ENCODE measurements at regions not wholly inside any gene's neighbourhood (a gene's known extent, or its start where the extent isn't known, plus 50 kb on each side); places are given as distances from the start of the nearest gene placed in this dataset.
"Not testable (repeated sequence)": the region's sequence is repeated elsewhere in the genome, so short reads cannot be mapped to it uniquely, and the experiment has no call there.

DNA sequence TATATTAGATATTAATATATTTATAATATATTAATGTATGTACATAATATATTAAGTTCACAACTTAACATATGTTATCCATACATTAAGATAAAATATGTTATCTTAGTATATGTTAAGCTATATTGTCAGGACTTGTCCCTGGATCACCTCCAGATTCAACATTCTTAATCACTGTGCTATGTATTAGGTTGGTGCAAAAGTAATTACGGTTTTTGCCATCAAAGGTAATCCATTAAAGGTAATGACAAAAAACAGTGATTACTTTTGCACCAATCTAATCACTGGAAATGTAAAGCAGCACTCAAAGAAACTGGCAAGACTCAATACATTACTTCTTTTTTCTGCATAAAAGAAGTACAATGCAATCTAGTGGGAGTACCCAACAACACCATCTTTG, 1099.0 kb upstream of the SLC39A10 start:
- H3K36me3 ChIP-seq (ENCODE audit: control insufficient read depth, insufficient read depth, low read length), result no peaks in the 10 kb centered on the region
- H3K27me3 ChIP-seq (ENCODE audit: control insufficient read depth, insufficient read depth, low read length, poor library complexity, severe bottlenecking), result no peaks in the 10 kb centered on the region
- H3K9me3 ChIP-seq (ENCODE audit: control insufficient read depth, low read length), result no peaks in the 10 kb centered on the region
- no peak overlapping the region for H3K4me3 ChIP-seq (ENCODE audit: insufficient read depth, low read depth, low read length)
- no peaks in the 10 kb centered on the region for H3K4me1 ChIP-seq (ENCODE audit: control insufficient read depth, insufficient read depth, low read length)
- WGBS, 2 experiments, result 100% methylated on average over 1 of the region's 1 CpG
- H3K27ac ChIP-seq (ENCODE audit: insufficient read depth, low read depth, low read length, poor library complexity, severe bottlenecking), result no peak overlapping the region

DNA sequence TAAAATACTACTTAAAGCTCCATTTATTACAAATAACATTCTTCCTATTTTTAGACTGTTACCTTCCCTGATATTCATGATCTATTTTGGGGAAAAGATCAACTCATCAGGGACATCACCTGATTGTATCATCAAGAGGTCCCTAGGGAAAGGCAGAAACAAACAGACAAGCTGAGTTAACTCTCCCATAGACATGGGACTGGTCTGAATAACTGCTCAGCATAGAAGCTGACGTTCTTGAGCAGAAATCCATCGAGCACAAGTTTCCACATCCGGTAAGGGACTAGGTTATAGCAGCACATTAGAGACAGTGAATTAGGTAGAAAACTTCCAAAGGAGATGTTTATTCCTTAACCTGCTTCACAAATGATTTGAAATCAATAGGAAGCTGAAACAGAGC, 1100.4 kb upstream of the SLC39A10 start:
- H3K4me3 ChIP-seq (ENCODE audit: insufficient read depth, low read depth, low read length), result no peak overlapping the region
- H3K4me1 ChIP-seq (ENCODE audit: control insufficient read depth, insufficient read depth, low read length), result no peaks in the 10 kb centered on the region
- H3K27ac ChIP-seq (ENCODE audit: insufficient read depth, low read depth, low read length, poor library complexity, severe bottlenecking), result no peak overlapping the region
- WGBS, 2 experiments, result 93 to 96% methylated on average over 3 of the region's 3 CpGs
- no peaks in the 10 kb centered on the region for H3K27me3 ChIP-seq (ENCODE audit: control insufficient read depth, insufficient read depth, low read length, poor library complexity, severe bottlenecking)
- H3K36me3 ChIP-seq (ENCODE audit: control insufficient read depth, insufficient read depth, low read length), result no peaks in the 10 kb centered on the region
- H3K9me3 ChIP-seq (ENCODE audit: control insufficient read depth, low read length), result no peaks in the 10 kb centered on the region

DNA sequence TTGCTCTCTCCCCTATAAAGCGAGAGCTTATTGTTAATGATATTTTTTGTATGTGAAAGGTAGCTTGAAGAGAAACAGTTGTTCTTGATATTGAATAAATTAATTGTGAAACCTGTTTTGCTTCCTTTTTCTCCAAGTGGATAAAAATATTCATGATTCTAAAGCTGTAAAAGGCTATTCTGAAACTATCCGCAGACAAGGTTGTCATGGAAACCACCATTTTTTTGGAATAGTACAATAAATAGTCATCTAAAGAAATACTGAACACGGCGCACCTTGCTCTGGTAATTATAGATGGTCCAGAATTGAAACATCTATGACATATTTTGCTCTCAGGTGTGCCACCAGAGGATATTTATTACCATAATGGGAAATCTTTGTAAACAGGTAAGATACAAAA, 1103.0 kb upstream of the SLC39A10 start:
- H3K27me3 ChIP-seq (ENCODE audit: control insufficient read depth, insufficient read depth, low read length, poor library complexity, severe bottlenecking), result no peaks in the 10 kb centered on the region
- no peak overlapping the region for H3K27ac ChIP-seq (ENCODE audit: insufficient read depth, low read depth, low read length, poor library complexity, severe bottlenecking)
- no peak overlapping the region for H3K4me3 ChIP-seq (ENCODE audit: insufficient read depth, low read depth, low read length)
- no peaks in the 10 kb centered on the region for H3K9me3 ChIP-seq (ENCODE audit: control insufficient read depth, low read length)
- H3K36me3 ChIP-seq (ENCODE audit: control insufficient read depth, insufficient read depth, low read length), result no peaks in the 10 kb centered on the region
- no peaks in the 10 kb centered on the region for H3K4me1 ChIP-seq (ENCODE audit: control insufficient read depth, insufficient read depth, low read length)
- whole genome bisulfite sequencing, 2 experiments, result 95 to 100% methylated on average over 3 to 4 of the region's 4 CpGs

DNA sequence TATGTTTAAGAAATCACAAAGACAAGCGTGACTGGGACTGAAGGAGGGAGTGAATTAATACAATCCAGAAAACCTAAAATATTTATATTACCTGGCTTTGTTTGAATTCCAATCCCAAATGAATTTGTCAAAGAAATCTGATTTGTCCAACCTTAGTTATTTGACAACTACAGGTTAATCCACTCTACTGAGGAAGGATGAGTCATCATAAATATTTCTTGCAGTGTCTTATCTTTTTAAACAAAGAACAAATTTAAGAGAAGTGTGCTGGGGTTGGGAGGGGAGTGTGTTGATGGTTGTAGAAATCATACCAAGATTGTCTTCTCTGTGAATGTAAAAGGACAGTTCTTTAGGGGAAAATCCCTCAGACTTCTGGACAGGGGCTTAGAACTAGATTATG, 1106.3 kb upstream of the SLC39A10 start:
- no peak overlapping the region for H3K4me3 ChIP-seq (ENCODE audit: insufficient read depth, low read depth, low read length)
- H3K27me3 ChIP-seq (ENCODE audit: control insufficient read depth, insufficient read depth, low read length, poor library complexity, severe bottlenecking), result no peaks in the 10 kb centered on the region
- WGBS, 2 experiments, result no CpG with 5 or more reads among the region's 1 CpG
- no peaks in the 10 kb centered on the region for H3K4me1 ChIP-seq (ENCODE audit: control insufficient read depth, insufficient read depth, low read length)
- H3K36me3 ChIP-seq (ENCODE audit: control insufficient read depth, insufficient read depth, low read length), result no peaks in the 10 kb centered on the region
- H3K27ac ChIP-seq (ENCODE audit: insufficient read depth, low read depth, low read length, poor library complexity, severe bottlenecking), result no peak overlapping the region
- H3K9me3 ChIP-seq (ENCODE audit: control insufficient read depth, low read length), result no peaks in the 10 kb centered on the region

DNA sequence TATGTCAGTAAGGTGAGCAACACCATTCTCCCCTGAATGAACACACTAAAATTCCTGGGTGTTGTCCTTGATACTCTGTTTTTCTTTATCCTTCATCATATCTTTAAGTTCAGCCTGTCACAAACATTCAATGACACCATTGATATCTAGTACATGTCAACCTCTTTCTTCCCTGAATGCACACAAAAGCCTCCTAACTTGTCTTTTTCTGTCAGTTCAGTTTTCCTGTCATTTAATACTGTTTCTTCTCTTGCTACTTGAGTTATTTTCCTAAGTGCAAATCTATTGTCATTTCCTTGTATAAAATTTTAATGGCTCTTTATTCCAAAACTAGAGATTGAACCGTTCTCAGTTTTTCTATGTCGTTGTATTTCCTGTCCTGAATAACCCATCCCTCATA, 1107.6 kb upstream of the SLC39A10 start:
- Histone ChIP-seq H3K9me3 (ENCODE audit: control insufficient read depth, low read length) (no peaks in the 10 kb centered on the region), H3K4me3 (ENCODE audit: insufficient read depth, low read depth, low read length) (no peak overlapping the region), H3K27me3 (ENCODE audit: control insufficient read depth, insufficient read depth, low read length, poor library complexity, severe bottlenecking) (no peaks in the 10 kb centered on the region), H3K36me3 (ENCODE audit: control insufficient read depth, insufficient read depth, low read length) (no peaks in the 10 kb centered on the region), H3K4me1 (ENCODE audit: control insufficient read depth, insufficient read depth, low read length) (no peaks in the 10 kb centered on the region), H3K27ac (ENCODE audit: insufficient read depth, low read depth, low read length, poor library complexity, severe bottlenecking) (no peak overlapping the region)
- 89 to 92% methylated on average over 2 of the region's 2 CpGs for WGBS, 2 experiments

DNA sequence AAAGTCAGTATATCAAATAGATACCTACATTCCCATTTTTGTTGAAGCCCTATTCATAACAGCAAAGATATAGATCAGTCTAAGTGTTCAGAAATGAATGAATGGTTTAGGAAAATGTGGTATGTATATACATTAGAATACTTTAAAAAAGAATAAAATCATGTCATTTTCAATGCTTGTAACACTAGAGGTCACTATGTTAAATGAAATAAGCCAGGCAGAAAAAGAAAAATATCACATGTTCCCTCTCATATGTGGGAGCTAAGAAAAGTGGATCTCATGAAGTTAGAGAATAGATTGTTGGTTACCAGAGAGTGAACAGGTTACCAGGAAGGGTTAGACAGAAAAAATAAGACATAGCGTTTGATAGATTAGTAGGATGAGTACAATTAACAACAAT, 1111.0 kb upstream of the SLC39A10 start:
- Histone ChIP-seq H3K27me3 (ENCODE audit: control insufficient read depth, insufficient read depth, low read length, poor library complexity, severe bottlenecking) (no peaks in the 10 kb centered on the region), H3K36me3 (ENCODE audit: control insufficient read depth, insufficient read depth, low read length) (no peaks in the 10 kb centered on the region), H3K27ac (ENCODE audit: insufficient read depth, low read depth, low read length, poor library complexity, severe bottlenecking) (no peak overlapping the region), H3K4me1 (ENCODE audit: control insufficient read depth, insufficient read depth, low read length) (no peaks in the 10 kb centered on the region), H3K9me3 (ENCODE audit: control insufficient read depth, low read length) (no peaks in the 10 kb centered on the region), H3K4me3 (ENCODE audit: insufficient read depth, low read depth, low read length) (no peak overlapping the region)
- 94 to 100% methylated on average over 1 of the region's 1 CpG for WGBS, 2 experiments

DNA sequence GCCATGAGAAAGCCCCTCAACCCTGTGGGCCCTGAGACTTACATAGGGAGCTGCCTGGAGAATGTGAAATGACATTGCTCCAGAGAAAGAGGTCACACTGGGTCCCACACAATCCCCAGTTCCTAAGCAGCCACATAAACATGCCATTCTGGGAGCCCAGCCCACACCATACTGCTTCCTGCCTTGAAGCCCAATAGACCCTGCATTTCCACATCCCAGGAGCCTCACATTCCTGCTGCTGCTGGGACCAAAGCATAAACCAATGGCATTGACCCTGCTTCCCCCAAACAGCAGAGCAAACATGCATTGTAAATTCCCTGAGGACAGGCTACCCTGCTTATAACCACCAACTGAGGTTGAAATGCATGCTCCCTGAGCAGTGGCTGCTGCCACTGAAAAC, 1117.6 kb upstream of the SLC39A10 start:
- Histone ChIP-seq H3K4me1 (ENCODE audit: control insufficient read depth, insufficient read depth, low read length) (no peaks in the 10 kb centered on the region), H3K9me3 (ENCODE audit: control insufficient read depth, low read length) (no peaks in the 10 kb centered on the region), H3K36me3 (ENCODE audit: control insufficient read depth, insufficient read depth, low read length) (no peaks in the 10 kb centered on the region), H3K4me3 (ENCODE audit: insufficient read depth, low read depth, low read length) (no peak overlapping the region), H3K27ac (ENCODE audit: insufficient read depth, low read depth, low read length, poor library complexity, severe bottlenecking) (no peak overlapping the region), H3K27me3 (ENCODE audit: control insufficient read depth, insufficient read depth, low read length, poor library complexity, severe bottlenecking) (no peaks in the 10 kb centered on the region)

DNA sequence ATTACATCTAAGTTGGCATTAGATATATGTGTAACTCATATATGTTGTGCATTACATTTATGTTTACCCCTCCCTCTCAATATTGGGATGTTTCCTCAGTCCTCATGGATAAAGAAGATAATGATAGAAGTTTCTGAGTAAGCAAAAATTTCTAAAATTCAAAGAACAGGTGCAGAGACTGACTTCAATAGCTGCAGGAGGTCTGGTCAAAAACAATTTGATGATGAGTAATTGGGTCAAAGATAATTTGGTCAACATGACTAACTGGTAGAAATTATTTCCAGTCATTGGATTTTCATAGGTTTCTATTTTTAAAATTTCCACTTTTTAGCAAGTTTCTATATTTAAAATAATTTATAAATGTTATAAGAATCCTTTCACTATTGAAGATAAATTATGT, 1130.9 kb upstream of the SLC39A10 start:
- no peak overlapping the region for H3K4me3 ChIP-seq (ENCODE audit: insufficient read depth, low read depth, low read length)
- H3K4me1 ChIP-seq (ENCODE audit: control insufficient read depth, insufficient read depth, low read length), result no peaks in the 10 kb centered on the region
- no peaks in the 10 kb centered on the region for H3K36me3 ChIP-seq (ENCODE audit: control insufficient read depth, insufficient read depth, low read length)
- no peaks in the 10 kb centered on the region for H3K9me3 ChIP-seq (ENCODE audit: control insufficient read depth, low read length)
- no peaks in the 10 kb centered on the region for H3K27me3 ChIP-seq (ENCODE audit: control insufficient read depth, insufficient read depth, low read length, poor library complexity, severe bottlenecking)
- H3K27ac ChIP-seq (ENCODE audit: insufficient read depth, low read depth, low read length, poor library complexity, severe bottlenecking), result no peak overlapping the region

DNA sequence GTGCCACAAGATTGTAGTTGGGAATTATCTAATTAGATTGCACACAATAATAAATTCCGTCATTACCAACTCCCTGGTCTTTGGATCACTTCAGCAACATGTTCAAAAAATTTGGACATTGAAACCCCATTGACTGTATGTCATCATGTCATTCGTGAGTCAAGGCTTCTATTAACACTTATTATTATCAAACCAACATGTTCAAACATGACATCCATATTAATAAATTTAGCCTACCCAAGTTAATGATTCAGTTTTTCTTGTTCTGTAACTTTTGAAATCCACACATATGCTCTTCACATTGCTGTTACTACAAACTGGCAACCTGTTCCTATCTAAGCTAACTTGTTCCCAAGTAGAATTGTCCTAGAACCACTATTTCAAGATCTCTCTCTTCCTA, 1142.7 kb upstream of the SLC39A10 start:
- Histone ChIP-seq H3K4me3 (ENCODE audit: insufficient read depth, low read depth, low read length) (no peak overlapping the region), H3K27ac (ENCODE audit: insufficient read depth, low read depth, low read length, poor library complexity, severe bottlenecking) (no peak overlapping the region), H3K4me1 (ENCODE audit: control insufficient read depth, insufficient read depth, low read length) (no peaks in the 10 kb centered on the region), H3K27me3 (ENCODE audit: control insufficient read depth, insufficient read depth, low read length, poor library complexity, severe bottlenecking) (no peaks in the 10 kb centered on the region), H3K9me3 (ENCODE audit: control insufficient read depth, low read length) (peaks cover 3% of the 10 kb centered on the region), H3K36me3 (ENCODE audit: control insufficient read depth, insufficient read depth, low read length) (no peaks in the 10 kb centered on the region)
- 88 to 97% methylated on average over 2 of the region's 2 CpGs for WGBS, 2 experiments

DNA sequence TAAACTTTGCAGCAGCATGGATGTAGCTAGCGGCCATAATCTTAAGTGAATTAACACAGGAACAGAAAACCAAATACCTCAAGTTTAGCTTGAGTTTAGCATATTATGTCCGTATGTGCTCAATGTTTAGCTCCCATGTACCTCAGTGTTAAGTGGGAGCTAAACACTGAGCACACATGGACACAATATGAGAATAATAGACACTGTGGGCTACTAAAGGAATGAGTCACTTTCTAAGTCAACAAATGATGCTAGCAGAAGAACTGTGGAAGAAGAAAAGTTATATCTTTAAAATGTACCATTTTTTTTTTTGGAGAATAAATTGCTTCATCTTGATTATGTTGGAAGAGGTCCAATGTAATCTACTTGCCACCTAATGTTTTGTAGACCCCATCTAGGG, 1146.0 kb upstream of the SLC39A10 start:
- not testable (repeated sequence) for H3K27ac ChIP-seq (ENCODE audit: insufficient read depth, low read depth, low read length, poor library complexity, severe bottlenecking); H3K27me3 ChIP-seq (ENCODE audit: control insufficient read depth, insufficient read depth, low read length, poor library complexity, severe bottlenecking); H3K4me3 ChIP-seq (ENCODE audit: insufficient read depth, low read depth, low read length); H3K9me3 ChIP-seq (ENCODE audit: control insufficient read depth, low read length); H3K36me3 ChIP-seq (ENCODE audit: control insufficient read depth, insufficient read depth, low read length); H3K4me1 ChIP-seq (ENCODE audit: control insufficient read depth, insufficient read depth, low read length)
- 92 to 97% methylated on average over 1 to 2 of the region's 2 CpGs for WGBS, 2 experiments

DNA sequence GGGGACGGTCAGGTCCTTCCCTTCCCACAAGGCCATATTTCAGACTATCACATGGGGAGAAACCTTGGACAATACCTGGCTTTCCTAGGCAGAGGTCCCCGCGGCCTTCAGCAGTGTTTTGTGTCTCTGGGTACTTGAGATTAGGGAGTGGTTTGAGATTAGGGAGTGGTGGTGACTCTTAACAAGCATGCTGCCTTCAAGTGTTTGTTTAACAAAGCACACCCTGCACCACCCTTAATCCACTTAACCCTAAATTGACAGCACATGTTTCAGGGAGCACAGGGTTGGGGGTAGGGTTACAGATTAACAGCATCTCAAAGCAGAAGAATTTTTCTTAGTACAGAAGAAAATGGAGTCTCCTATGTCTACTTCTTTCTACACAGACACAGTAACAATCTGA, 1152.2 kb upstream of the SLC39A10 start:
- not testable (repeated sequence) for H3K9me3 ChIP-seq (ENCODE audit: control insufficient read depth, low read length); H3K27ac ChIP-seq (ENCODE audit: insufficient read depth, low read depth, low read length, poor library complexity, severe bottlenecking); H3K36me3 ChIP-seq (ENCODE audit: control insufficient read depth, insufficient read depth, low read length); H3K4me1 ChIP-seq (ENCODE audit: control insufficient read depth, insufficient read depth, low read length); H3K4me3 ChIP-seq (ENCODE audit: insufficient read depth, low read depth, low read length); H3K27me3 ChIP-seq (ENCODE audit: control insufficient read depth, insufficient read depth, low read length, poor library complexity, severe bottlenecking)
- WGBS, 2 experiments, result 48 to 54% methylated on average over 3 of the region's 3 CpGs
